GM06990 (cell line): ENCODE measurements at regions not wholly inside any gene's neighbourhood (a gene's known extent, or its start where the extent isn't known, plus 50 kb on each side); places are given as distances from the start of the nearest gene placed in this dataset.

ENCODE experiments used
- DNase-seq: peaks from one replicate; pipeline ENCODE4 v3.0.0-alpha.2; 2011; ENCODE audit not compliant: insufficient read length; ENCODE audit errors: extremely low read depth
- H3K27me3 ChIP-seq: replicated peaks from 2 replicates; pipeline ENCODE4 v1.6.0; 2011; ENCODE audit warnings: low read length; ENCODE audit not compliant: control insufficient read depth, insufficient read depth
- H3K36me3 ChIP-seq: 2 replicates; pipeline ENCODE4 v1.5.1; 2011; ENCODE audit warnings: low read length; ENCODE audit not compliant: control insufficient read depth, insufficient read depth
- H3K4me3 ChIP-seq: replicated peaks from 2 replicates; pipeline ENCODE4 v1.5.1; 2011; ENCODE audit warnings: low read depth, mild to moderate bottlenecking, control low read depth, low read length
- CTCF ChIP-seq: IDR thresholded peaks from 2 replicates; pipeline ENCODE4 v1.5.1; 2011; ENCODE audit warnings: low read length, control low read depth, mild to moderate bottlenecking, inconsistent platforms; ENCODE audit not compliant: insufficient read depth, poor library complexity, severe bottlenecking

DNA sequence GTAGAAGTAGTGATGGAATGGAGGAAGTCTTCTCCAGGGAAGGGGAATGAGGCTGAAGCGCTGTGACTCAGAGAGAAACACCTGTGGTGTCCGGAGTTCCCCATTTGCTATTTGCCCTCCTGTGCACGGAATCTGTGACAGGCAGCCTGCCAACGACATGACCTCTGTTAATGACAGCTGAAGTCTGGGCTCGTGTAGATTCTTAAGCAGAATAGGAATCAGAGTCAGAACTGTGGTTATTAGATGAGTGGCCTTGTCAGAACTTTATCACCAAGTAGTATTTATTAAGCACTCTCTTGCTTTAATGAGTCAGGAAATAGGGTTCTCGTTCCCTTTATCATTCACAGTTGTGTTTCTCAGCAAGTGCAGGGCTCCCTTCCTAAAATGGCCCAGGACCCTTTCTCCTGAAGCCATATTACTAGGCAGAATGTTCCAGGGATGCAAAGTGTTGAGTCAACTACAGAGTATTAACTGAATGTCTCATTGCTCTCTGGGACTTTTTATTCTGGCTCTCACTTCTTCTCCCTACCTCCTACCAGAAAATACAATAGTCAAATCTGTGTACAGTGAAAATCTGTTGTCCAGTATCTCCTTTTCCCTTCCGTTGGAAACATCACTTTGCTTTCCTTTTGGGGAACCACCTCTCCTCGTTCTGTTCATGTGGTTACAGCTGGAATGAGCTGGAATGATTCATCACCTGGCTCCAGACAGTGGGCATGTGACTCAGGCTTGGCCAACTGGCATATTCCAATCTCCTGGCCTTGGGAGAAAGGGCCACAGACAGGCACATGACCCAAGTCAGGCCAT, 77.8 kb upstream of the MAX start:
- Histone ChIP-seq H3K27me3 (no peaks in the 10 kb centered on the region), H3K4me3 (peak overlapping the region; percentile 7), H3K36me3 (no peaks in the 10 kb centered on the region)
- peak; percentile 82 for DNase-seq
- TF ChIP-seq CTCF = no peak

DNA sequence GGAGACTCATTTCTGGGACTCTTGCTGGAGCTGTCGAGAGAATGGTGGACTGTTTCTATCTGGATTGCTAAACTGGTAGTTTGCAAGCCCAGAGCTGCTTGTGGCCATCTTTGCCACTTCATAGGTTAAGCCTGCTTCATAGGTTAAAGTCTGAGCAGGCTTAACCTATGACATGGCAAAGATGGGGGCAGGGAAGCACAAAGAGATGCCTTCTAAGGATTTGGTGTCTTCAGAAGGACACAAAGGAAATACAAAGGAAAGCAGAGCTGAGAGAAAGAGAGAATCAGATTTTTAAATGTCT, 78.4 kb upstream of the MAX start:
- no peak for TF ChIP-seq CTCF
- Histone ChIP-seq H3K36me3 (no peaks in the 10 kb centered on the region), H3K4me3 (peak overlapping the region; percentile 7), H3K27me3 (no peaks in the 10 kb centered on the region)
- no peak for DNase-seq

DNA sequence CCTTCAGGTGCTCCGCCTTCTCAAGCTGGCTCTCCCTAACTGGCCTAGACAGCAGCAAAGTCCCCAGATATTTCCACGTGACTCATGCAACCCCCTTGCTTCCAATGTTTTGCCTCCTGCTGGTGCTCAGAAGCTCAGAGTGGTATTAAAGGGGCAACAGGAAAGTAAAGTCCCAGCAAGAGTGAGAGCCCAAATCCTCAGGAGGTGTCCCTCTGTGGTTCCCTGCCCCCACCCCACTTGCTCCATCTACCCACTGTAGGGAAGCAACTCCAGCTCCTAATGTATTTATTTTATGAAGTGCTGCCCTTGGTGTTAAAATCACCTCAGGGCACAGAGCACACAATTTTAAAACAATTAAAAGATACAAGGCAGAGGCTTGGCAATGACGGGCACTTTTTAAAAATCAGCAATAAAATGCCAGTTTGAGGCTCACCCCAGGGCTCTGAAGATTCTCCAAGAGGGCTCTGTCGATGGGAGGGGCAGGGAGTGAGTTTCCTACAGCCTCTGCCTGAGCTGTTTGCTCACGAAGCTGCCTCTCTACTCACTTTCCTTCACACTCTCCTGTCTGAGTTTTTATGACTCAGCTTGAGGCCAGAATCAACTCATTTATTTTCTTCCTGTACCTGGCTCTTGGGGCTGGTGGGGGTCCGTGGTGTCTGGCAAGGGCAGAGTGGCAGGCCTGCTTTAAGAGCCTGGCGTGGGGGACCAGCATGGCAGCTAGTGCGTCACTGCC, 81.9 kb upstream of the MAX start:
- no peak for DNase-seq
- no peaks in the 10 kb centered on the region for H3K27me3 ChIP-seq

GRCh38 chr14:65185829-65186228, 83.5 kb upstream of the MAX start:
- Histone ChIP-seq H3K27me3 (no peaks in the 10 kb centered on the region), H3K4me3 (no peak overlapping the region), H3K36me3 (no peaks in the 10 kb centered on the region)
- no peak for TF ChIP-seq CTCF
- no peak for DNase-seq

More for the DNA sequence above, 81.9 kb upstream of the MAX start:
- TF ChIP-seq CTCF = no peak
- H3K36me3 ChIP-seq = no peaks in the 10 kb centered on the region
- no peak overlapping the region for H3K4me3 ChIP-seq

GRCh38 chr14:65186951-65187350, 84.6 kb upstream of the MAX start:
- H3K36me3 ChIP-seq = no peaks in the 10 kb centered on the region
- no peak for TF ChIP-seq CTCF
- DNase-seq = no peak
- H3K4me3 ChIP-seq = no peak overlapping the region
- no peaks in the 10 kb centered on the region for H3K27me3 ChIP-seq
